ENCODE measurements at regions not wholly inside any gene's neighbourhood (a gene's known extent, or its start where the extent isn't known, plus 50 kb on each side); places are given as distances from the start of the nearest gene placed in this dataset.

DNA sequence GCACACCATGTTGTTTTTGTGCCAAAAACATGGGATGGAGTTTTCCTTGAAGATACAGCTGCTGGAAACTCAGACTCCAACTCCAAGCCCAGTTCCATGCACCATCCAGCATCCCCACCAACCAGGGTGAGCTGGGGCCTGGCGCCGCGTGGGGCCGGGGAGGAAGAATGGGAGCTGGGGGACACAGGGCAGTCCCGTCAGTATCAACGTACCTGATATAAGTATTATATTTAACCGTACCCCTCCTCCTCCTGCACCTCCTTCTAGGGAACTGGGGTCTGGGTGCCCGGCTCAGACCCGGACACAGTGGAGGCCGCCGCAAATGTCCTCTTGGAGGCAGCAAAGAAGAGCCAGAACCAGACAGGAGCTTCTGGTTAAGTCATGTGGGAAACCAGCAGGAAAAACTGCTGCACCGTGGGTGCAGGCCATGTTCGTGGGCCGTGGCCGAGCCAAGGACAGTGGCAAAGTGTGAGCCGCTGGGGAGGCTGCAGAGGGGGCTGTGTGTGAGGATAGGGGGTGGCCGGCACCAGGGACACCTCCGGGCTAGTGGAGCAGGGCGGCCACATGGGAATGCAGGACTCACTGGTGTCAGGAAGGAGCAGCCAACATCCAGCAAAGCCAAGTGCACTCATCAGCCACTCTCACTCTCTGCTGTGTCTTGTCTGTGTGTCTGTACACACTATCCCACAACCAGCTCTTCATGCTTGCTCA is 112.6 kb downstream of the TMEM18 start:
- Mint-ChIP-seq H3K27me3 (ENCODE audit: unreplicated experiment) (peaks cover 12% of the 10 kb centered on the region), H3K36me3 (ENCODE audit: unreplicated experiment) (no peaks in the 10 kb centered on the region), H3K4me1 (ENCODE audit: unreplicated experiment) (peaks cover 39% of the 10 kb centered on the region), H3K9me3 (ENCODE audit: unreplicated experiment) (no peaks in the 10 kb centered on the region), H3K4me3 (ENCODE audit: unreplicated experiment) (no peak overlapping the region), H3K27ac (ENCODE audit: unreplicated experiment) (no peak overlapping the region)
- TF ChIP-seq, protein P1, sequence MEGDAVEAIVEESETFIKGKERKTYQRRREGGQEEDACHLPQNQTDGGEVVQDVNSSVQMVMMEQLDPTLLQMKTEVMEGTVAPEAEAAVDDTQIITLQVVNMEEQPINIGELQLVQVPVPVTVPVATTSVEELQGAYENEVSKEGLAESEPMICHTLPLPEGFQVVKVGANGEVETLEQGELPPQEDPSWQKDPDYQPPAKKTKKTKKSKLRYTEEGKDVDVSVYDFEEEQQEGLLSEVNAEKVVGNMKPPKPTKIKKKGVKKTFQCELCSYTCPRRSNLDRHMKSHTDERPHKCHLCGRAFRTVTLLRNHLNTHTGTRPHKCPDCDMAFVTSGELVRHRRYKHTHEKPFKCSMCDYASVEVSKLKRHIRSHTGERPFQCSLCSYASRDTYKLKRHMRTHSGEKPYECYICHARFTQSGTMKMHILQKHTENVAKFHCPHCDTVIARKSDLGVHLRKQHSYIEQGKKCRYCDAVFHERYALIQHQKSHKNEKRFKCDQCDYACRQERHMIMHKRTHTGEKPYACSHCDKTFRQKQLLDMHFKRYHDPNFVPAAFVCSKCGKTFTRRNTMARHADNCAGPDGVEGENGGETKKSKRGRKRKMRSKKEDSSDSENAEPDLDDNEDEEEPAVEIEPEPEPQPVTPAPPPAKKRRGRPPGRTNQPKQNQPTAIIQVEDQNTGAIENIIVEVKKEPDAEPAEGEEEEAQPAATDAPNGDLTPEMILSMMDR (IDR thresholded peaks at IDR 0.05): no peak
- DNase-seq (ENCODE audit: extremely low spot score, unreplicated experiment): no peak

- no peak overlapping the region for H3K27ac Mint-ChIP-seq (ENCODE audit: unreplicated experiment)
- no peak overlapping the region for H3K4me3 Mint-ChIP-seq (ENCODE audit: unreplicated experiment)
- no peak for DNase-seq (ENCODE audit: extremely low spot score, unreplicated experiment)
- H3K9me3 Mint-ChIP-seq (ENCODE audit: unreplicated experiment): no peaks in the 10 kb centered on the region
- TF ChIP-seq, protein P1 (IDR thresholded peaks at IDR 0.05): no peak
- H3K4me1 Mint-ChIP-seq (ENCODE audit: unreplicated experiment): peaks cover 29% of the 10 kb centered on the region
- no peaks in the 10 kb centered on the region for H3K36me3 Mint-ChIP-seq (ENCODE audit: unreplicated experiment)
- peaks cover 22% of the 10 kb centered on the region for H3K27me3 Mint-ChIP-seq (ENCODE audit: unreplicated experiment)
Measured at GRCh38 chr2:563512-563911, 113.7 kb downstream of the TMEM18 start.

DNA sequence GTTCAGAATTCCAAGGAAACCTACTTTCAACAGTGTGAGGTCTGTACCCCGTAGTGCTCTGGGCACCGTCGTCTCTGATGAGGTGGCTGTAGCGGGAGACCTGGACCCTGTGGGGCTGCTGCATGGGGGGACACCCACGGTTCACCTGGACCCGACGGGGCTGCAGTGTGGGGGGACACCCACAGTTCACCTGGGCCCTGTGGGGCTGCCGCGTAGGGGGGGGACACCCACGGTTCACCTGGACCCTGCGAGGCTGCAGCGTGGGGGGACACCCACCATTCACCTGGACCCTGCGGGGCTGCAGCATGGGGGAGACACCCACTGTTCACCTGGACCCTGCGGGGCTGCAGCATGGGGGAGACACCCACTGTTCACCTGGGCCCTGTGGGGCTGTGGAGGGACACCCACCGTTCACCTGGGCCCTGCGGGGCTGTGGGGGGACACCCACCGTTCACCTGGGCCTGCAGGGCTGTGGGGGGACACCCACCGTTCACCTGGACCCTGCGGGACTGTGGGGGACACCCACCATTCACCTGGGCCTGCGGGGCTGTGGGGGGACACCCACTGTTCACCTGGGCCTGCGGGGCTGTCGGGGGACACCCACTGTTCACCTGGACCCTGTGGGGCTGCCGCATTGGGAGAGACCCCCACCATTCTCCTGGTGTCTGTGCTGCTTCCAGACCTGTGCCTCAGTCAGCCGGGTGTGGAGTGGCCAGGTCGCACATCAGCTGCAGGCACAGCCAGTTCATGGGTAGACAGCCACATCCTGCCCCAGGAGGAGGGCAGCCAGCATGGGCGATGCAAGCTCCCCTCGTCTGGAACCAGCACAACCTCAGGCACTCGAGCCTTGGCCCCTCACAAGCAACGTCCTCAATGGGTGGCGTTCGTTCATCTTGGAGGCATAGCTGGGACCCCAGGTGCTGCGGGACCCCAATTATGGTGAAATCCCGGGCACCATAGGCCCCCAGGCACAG is 114.5 kb downstream of the TMEM18 start:
- TF ChIP-seq, protein P1 (IDR thresholded peaks at IDR 0.05): no peak
- DNase-seq (ENCODE audit: extremely low spot score, unreplicated experiment): no peak
- Mint-ChIP-seq H3K27me3 (ENCODE audit: unreplicated experiment) (peaks cover 22% of the 10 kb centered on the region), H3K4me1 (ENCODE audit: unreplicated experiment) (peaks cover 20% of the 10 kb centered on the region), H3K4me3 (ENCODE audit: unreplicated experiment) (no peak overlapping the region), H3K36me3 (ENCODE audit: unreplicated experiment) (no peaks in the 10 kb centered on the region), H3K9me3 (ENCODE audit: unreplicated experiment) (no peaks in the 10 kb centered on the region), H3K27ac (ENCODE audit: unreplicated experiment) (no peak overlapping the region)

- H3K27ac Mint-ChIP-seq (ENCODE audit: unreplicated experiment): no peak overlapping the region
- H3K9me3 Mint-ChIP-seq (ENCODE audit: unreplicated experiment): no peaks in the 10 kb centered on the region
Measured at GRCh38 chr2:558879-559278, 118.3 kb downstream of the TMEM18 start.

More at GRCh38 chr2:558879-559278, 118.3 kb downstream of the TMEM18 start:
- H3K27me3 Mint-ChIP-seq (ENCODE audit: unreplicated experiment): peaks cover 22% of the 10 kb centered on the region
- H3K36me3 Mint-ChIP-seq (ENCODE audit: unreplicated experiment): no peaks in the 10 kb centered on the region
- H3K4me3 Mint-ChIP-seq (ENCODE audit: unreplicated experiment): no peak overlapping the region
- TF ChIP-seq, protein P1 (IDR thresholded peaks at IDR 0.05): no peak
- peaks cover 34% of the 10 kb centered on the region for H3K4me1 Mint-ChIP-seq (ENCODE audit: unreplicated experiment)
- no peak for DNase-seq (ENCODE audit: extremely low spot score, unreplicated experiment)
